ENCODE measurements at regions not wholly inside any gene's neighbourhood (a gene's known extent, or its start where the extent isn't known, plus 50 kb on each side); places are given as distances from the start of the nearest gene placed in this dataset.

DNA sequence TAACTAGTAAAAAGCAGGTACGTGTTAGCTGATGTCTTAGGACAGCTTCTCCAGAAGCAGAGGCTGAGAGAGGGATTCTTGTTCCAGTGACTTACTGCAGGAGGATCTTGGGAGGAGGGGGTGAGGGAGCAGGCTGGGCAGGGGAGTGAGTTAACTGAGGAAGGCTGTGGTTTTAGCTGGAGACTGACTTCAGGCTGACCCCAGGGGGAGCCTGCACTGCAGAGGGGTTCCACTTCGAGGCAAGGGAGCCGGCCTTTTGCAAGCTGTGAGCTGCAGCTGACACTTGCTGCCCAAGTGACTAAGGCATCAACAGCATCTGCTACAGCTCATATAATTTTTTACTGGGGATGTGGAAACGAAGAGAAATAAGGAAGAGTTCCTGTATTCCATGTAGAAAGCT is 50.4 kb upstream of the SOD1 start:
- in situ Hi-C loops (cut with MboI; ENCODE audit: low sequenced_read_pairs) = no loop called here

DNA sequence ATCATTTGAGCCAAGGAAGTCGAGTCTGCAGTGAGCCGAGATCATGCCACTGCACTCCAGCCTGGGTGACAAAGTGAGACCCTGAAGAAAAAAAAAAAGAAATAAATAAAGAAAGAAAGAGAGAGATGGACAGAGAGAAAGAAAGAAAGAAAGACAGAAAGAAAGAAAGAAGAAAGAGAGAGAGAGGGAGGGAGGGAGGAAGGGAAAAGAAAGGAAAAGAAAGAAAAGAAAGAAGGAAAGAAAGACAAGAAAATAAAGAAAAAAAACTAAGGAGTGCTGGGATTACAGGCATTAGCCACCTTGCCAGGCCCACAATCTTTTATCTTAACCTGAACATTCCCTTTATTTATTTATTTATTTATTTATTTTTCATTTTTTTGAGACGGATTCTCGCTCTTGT is 51.7 kb upstream of the SOD1 start:
- in situ Hi-C loops (cut with MboI; ENCODE audit: low sequenced_read_pairs) = no loop called here

DNA sequence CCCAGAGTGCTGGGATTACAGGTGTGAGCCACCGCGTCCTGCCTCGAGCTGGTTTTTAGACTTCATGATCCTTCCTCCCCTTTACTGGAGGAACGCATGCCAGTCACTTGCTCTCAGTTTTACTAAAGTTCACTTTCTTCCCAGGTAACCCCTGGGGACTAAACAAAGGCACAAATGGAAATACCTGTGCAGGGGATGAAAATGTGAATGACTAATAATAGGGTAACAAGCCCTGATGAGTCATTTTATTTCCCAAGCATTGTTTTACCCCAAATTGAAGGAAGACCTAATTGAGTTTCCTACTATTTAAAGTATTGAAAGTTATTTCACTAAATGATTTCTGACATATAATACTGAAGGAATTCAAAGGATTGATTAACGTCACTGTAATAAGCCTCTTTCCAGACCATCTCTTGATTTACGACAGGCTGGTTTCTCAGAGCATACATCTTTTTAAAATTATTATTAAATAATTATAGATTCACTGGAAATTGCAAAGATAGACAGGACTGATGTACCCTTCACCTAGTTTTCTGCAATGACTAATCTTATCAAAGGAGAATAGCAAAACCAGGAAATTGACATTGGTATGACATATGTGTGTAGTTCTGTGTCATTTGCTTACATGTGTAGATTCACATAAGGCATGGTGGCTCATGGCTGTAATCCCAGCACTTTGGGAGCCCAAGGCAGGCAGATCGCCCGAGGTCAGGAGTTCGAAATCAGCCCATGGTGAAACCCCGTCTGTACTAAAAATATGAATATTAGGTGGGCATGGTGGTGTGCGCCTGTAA is 53.2 kb upstream of the SOD1 start:
- in situ Hi-C loops (cut with MboI; ENCODE audit: low sequenced_read_pairs) = no loop called here

DNA sequence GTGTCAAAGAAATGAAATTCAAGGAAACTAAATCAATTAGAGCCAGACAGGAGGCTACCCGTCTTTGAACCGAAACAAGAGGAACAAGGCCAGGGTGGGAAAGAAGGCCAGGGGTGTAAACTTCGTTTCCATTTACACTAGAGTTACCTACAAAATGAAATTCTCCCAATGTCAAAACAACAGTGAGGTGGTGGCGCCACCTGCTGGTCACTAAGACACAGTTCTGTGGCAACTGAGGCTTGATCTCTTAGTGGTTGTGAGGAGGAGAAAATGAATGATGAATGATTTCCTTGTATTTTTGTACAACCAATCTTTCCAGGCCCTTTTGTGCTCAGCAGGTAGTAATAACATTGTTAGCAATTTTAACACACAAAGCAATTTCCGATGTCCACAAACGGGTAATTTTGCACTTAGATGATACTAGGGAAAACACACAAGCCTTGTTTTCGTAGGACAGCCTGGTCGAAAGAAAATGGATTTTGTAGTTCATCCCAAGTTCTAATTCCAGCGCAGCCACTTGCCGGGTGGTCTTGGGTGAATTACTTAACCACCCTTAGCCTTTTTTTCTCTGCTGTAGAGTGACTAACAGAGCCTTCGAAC is 54.8 kb upstream of the SOD1 start:
- in situ Hi-C loops (cut with MboI; ENCODE audit: low sequenced_read_pairs) = no loop called here

DNA sequence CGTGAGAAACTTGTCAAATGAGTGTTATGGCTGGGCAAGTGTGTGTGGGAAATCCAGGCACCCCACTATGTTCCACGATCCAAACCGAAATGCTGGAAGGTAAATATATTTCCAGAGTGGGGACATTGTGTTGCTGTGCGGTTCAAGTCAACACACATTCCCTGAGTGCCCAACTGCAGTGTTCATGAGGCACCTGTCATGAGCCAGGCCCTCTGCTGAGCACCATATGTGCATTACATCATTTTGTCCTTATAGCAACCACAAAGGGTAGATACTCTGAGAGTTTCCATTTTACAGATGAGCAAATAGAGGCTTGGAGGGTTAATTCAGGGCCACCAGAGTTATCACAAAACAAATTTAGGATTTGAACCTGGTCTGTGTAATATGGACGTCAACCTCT is 59.9 kb upstream of the SOD1 start:
- in situ Hi-C loops (cut with MboI; ENCODE audit: low sequenced_read_pairs) = loop anchor here (25.0 kb wide), 1 partner anchor 387 kb away; no protein-coding TSS in a partner anchor

DNA sequence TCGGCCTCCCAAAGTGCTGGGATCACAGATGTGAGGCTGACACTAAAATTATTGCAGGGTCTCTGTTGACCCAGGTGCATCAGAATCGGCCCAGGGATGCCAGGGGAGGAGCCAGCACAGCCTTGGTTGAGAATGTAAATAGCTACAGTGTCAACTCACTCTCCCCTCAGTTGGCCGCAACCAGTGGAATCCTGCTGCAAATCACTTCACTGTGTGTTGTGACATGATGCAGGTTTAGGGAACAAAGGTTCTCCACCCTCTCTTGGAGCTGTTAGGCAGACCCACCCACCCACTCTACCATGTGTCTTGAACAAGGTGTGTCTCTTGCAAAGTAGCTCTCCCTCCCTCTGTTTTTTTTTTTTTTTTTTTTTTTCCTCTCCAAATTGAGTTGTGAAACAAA is 60.5 kb upstream of the SOD1 start:
- in situ Hi-C loops (cut with MboI; ENCODE audit: low sequenced_read_pairs) = loop anchor here (25.0 kb wide), 1 partner anchor 387 kb away; no protein-coding TSS in a partner anchor

DNA sequence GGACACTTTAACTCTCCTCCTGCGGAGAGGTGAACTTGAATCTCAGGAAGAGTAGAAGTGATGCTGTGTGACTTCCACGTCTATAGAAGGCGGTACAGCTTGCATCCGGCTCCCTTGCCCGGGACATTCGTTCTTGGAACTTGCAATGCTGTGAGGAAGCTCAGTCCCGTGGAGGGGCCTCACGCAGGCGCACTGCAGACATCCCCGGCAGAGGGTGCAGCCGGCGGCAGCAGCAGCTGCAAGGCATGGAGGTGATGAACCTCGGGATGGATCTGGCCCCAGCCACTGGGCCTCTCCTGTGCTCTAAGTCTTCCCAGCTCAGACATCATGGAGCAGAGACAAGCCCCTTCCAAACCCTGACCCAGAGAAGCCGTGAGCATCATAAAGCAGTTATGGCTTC is 61.8 kb upstream of the SOD1 start:
- in situ Hi-C loops (cut with MboI; ENCODE audit: low sequenced_read_pairs) = loop anchor here (25.0 kb wide), 1 partner anchor 385 kb away; no protein-coding TSS in a partner anchor

DNA sequence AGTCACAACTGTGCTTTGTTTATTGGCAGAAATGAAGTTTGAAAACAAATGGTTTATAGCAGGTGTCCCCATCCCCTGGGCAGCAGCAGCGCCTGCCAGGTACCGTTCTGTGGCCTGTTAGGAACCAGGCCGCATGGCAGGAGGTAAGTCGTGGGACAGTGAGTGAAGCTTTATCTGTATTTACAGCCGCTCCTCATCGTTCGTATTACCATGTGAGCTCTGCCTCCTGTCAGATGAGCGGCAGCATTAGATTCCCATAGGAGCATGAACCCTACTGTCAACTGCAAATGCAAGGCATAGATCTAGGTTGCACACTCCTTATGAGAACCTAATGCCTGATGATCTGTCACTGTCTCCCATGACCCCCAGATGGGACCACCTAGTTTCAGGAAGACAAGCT is 63.4 kb upstream of the SOD1 start:
- in situ Hi-C loops (cut with MboI; ENCODE audit: low sequenced_read_pairs) = loop anchor here (25.0 kb wide), 1 partner anchor 384 kb away; no protein-coding TSS in a partner anchor

DNA sequence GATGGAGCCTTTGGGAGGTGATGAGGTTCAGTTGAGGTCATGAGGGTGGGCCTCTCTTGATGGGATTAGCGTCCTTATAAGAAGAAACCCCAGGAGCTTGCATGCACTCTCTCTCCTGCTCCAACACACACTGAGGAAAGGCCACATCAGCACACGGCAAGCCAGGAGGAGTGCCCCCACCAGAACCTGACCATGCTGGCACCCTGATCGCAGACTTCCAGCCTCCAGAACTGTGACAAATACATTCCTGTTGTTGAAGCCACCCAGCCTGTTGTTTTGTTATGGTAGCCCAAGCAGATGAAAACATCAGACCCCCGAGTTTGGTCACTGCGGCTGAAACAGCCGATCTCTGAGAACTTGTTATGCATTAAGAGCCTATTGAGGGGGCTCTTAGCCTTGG is 64.8 kb upstream of the SOD1 start:
- in situ Hi-C loops (cut with MboI; ENCODE audit: low sequenced_read_pairs) = loop anchor here (25.0 kb wide), 1 partner anchor 382 kb away; no protein-coding TSS in a partner anchor

DNA sequence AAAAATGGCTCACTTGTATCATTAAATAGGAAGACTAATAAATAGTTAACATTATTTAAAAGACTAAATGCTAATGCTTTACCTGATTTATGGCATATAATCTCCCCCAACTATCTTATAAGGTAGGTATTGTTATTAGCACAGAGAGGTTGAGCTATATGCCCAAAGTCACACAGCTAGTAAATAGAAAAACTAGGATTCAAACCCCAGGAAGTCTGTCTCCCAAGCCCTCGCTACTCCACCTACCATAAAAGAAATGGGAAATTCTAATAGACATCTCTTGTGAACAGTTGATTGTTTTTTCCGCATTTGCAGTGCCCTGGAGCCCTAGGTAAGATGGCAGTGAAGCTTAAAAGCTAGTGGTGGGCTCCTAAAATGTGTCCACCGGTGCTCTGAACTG is 65.2 kb upstream of the SOD1 start:
- in situ Hi-C loops (cut with MboI; ENCODE audit: low sequenced_read_pairs) = loop anchor here (25.0 kb wide), 1 partner anchor 382 kb away; no protein-coding TSS in a partner anchor

DNA sequence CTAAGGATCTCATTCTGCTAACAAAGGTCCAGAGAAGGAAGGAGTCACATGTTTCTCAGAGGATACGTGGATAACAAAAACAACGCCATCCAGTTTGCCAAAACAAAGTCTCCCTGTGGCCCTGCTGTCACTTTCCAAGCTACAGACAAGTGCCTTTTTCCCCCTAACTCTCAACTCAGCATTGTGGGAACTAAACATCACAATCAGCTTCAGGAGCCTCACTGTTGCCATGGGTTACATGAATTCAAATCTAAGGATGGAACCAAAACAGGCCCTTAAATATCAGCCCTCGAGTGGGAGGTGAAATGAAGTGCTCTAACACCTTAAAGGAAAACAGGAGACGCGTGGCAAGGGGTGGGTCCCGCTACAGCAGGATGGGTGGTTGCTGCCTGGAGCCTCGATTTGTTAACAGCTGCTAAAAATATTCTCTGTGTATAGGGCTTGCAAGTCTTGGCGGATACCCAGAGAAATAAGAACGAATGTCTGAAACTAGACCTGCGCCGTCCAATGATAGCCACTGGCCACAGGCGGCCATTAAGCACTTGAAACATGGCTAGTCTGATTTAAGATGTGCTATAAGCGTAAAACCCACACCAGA is 66.4 kb upstream of the SOD1 start:
- in situ Hi-C loops (cut with MboI; ENCODE audit: low sequenced_read_pairs) = loop anchor here (25.0 kb wide), 1 partner anchor 381 kb away; no protein-coding TSS in a partner anchor

DNA sequence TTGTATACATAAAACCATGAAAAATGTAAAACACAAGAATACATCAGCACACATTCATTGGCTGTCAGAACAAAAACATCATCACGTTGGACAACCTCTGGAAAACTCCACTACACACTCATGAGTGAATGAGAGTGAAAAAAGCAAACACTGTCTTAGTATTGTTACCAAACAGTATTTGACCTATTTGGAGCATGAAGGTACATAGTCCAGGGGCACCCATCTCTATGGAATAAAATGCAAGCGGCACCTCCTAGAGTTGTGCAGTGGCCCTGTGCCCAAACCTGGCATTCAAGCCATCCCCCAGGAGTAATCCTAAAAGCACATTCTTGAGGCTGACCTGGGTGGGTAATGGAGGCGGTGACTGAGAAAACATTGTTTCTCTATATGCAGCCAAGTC is 67.0 kb upstream of the SOD1 start:
- in situ Hi-C loops (cut with MboI; ENCODE audit: low sequenced_read_pairs) = loop anchor here (25.0 kb wide), 1 partner anchor 380 kb away; no protein-coding TSS in a partner anchor

DNA sequence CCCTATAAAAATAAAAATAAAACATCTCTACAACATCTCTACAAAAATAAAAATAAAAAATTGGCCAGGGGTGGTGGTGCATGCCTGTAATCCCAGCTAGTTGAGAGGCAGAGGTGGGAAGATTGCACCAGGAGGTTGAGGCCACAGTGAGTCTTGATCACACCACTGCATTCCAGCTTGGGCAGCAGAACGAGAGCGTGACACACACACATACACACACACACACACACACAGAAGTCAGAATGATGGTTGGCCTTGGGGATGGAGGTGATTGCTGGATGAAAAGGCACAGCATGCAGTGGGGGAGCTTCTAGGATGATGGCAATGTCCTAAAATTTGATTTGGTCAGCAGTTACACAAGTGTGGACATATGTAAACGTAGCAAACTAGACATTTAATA is 69.7 kb upstream of the SOD1 start:
- in situ Hi-C loops (cut with MboI; ENCODE audit: low sequenced_read_pairs) = loop anchor here (25.0 kb wide), 1 partner anchor 378 kb away; no protein-coding TSS in a partner anchor

DNA sequence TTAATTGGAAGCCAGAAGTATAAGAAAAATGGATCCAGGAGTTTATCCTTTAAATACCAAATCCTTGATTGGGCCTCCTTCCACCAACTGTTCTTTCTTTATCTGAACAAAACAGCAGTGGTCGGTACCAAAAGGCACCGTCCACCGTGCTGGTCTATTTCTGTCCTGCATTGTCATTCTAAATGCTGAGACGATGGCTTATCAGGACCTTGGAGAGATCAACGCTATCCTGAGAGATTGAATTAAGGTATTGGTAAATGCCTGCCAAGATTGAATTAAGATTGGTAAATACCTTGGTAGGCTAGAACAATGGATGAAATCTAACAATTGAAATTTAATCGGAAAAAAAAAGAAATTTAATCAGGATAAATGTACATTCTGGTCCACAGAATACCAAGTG is 73.4 kb upstream of the SOD1 start:
- in situ Hi-C loops (cut with MboI; ENCODE audit: low sequenced_read_pairs) = loop anchor here (25.0 kb wide), 1 partner anchor 374 kb away; no protein-coding TSS in a partner anchor

DNA sequence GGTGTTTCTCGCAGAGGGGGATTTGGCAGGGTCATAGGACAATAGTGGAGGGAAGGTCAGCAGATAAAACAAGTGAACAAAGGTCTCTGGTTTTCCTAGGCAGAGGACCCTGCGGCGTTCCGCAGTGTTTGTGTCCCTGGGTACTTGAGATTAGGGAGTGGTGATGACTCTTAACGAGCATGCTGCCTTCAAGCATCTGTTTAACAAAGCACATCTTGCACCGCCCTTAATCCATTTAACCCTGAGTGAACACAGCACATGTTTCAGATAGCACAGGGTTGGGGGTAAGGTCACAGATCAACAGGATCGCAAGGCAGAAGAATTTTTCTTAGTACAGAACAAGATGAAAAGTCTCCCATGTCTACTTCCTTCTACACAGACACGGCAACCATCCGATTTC is 75.6 kb upstream of the SOD1 start:
- in situ Hi-C loops (cut with MboI; ENCODE audit: low sequenced_read_pairs) = loop anchor here (25.0 kb wide), 1 partner anchor 372 kb away; no protein-coding TSS in a partner anchor

DNA sequence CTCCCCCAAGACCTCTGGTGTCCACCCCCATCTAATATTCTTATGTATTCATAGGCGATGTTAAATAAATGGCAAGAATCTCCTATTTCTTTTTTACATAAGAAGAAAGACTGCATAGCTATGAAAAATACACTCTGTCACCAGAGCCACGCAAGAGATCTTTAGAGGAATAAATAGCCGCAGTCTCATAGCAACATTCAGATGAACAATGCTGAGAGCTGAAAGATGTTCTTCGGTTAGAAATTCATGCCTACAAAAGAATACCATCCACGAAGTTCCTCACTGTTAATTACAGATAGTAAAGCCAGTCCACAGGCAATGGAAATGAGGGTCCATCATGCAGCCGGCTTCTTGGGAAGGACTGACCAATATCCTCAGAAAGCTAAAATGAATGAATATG is 76.0 kb upstream of the SOD1 start:
- in situ Hi-C loops (cut with MboI; ENCODE audit: low sequenced_read_pairs) = loop anchor here (25.0 kb wide), 1 partner anchor 371 kb away; no protein-coding TSS in a partner anchor

DNA sequence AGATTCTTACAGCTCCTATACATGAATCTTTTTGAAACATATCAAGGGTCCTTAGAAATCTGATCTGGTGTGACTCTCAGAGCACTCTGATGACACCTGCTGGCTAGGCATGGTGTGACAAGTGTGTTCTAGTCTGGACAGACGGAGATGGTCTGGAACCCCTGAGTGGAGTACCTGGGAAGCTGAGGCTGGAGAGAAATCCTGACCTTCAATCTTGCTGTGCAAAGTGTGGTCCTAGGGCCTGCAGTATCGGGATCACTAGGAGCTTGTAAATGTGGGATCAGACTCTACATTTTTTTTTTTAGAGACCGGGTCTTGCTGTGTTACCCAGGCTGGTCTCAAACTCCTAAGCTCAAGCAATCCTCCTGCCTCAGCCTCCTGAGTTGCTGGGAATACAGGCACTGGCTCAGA is 78.6 kb upstream of the SOD1 start:
- in situ Hi-C loops (cut with MboI; ENCODE audit: low sequenced_read_pairs) = loop anchor here (25.0 kb wide), 1 partner anchor 369 kb away; no protein-coding TSS in a partner anchor

DNA sequence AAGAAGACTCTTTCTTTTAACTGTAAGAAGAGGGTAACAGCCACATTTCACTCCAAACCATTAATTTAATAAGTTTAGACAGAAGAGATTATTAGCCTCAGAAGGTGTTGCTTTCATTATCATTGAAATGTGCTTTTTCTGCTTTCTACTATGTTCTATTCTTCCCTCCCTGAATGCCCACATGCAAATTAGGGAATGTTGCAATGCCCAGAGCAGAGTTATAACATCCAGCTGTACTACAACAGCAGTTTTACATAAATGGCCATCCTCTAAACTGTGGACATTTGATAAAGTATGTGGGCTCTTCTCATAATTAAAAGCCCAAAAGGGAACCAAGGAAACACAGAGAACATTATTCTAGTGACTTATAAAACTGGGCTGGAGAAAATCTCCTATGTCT is 82.2 kb upstream of the SOD1 start:
- in situ Hi-C loops (cut with MboI; ENCODE audit: low sequenced_read_pairs) = loop anchor here (25.0 kb wide), 1 partner anchor 365 kb away; no protein-coding TSS in a partner anchor

DNA sequence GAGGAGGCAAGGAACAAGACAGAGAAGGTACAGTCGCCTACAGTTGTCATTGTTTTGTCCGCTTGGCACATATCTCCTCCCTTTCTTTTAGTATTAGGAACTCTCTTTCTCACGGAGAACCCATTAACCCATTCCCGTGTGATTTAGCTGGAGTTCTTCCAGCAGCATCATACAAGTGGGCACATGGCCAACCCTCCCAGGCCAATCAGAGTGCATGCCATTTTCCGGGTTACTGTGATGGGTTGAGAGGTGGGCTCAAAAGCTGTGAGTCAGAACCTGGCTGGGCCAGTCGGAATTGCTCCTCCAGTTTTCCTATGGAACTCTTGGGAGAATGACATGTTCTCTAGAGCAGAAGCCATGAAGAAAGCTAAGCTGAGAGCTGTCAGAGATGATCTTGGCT is 83.1 kb upstream of the SOD1 start:
- in situ Hi-C loops (cut with MboI; ENCODE audit: low sequenced_read_pairs) = loop anchor here (25.0 kb wide), 1 partner anchor 364 kb away; no protein-coding TSS in a partner anchor

DNA sequence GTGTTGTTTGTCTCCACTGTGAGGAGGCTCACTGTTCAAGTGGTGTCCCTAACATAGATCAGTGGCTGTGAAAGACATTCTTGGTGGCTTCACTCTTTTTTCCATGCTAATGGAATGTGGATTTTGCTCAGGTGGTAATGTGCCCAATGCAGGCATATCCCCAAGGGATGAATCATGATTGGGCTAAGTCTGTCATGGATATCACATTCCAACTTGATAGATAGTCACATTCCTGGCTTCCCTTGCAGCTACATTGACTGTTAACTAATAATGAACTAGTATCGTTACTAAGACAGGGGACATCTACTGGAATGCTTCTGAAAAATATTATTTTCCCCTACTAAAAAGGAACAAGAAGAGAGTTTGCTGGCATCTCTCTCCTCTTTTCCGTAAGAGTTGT is 86.3 kb upstream of the SOD1 start:
- in situ Hi-C loops (cut with MboI; ENCODE audit: low sequenced_read_pairs) = no loop called here

DNA sequence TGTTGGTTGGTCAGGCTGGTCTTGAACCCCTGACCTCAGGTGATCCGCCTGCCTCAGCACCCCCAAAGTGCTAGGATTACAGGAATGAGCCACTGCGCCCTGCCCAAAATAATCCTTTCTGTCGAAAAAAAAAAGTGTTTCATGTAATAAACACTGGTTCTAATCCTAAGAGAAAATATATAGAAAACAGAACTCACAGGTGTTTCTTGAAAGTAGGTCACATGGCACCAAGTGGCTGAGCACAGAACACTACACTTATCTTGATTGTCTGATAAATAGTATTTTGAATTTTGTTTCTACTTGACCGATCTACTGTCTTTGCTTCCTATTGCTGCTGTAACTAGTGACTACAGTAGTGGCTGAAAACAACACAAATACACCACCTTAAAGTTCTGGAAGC is 87.6 kb upstream of the SOD1 start:
- in situ Hi-C loops (cut with MboI; ENCODE audit: low sequenced_read_pairs) = no loop called here

Measured in HL-60/S4 treated with retinoic acid at 250 ng/mL for 4 days and 3 days (cell line).